SU-DHL-6 (cell line): ENCODE measurements at regions not wholly inside any gene's neighbourhood (a gene's known extent, or its start where the extent isn't known, plus 50 kb on each side); places are given as distances from the start of the nearest gene placed in this dataset.

Experiments used
- H2AFZ ChIP-seq: fragments of 200-600 bp; sonication (generic); 2 replicates; pipeline ENCODE4 v1.6.1; 2014; ENCODE audit warnings: low read depth, mild to moderate bottlenecking, moderate library complexity, mixed read lengths, antibody characterized with exemption, low read length; ENCODE audit not compliant: severe bottlenecking
- H3F3A ChIP-seq: fragments of 200-600 bp; shearing (Covaris generic); 2 replicates; pipeline ENCODE4 v1.6.0; 2016; ENCODE audit warnings: antibody characterized with exemption, mild to moderate bottlenecking; ENCODE audit not compliant: insufficient read depth
- H3K27ac ChIP-seq: fragments of 200-600 bp; sonication (generic); 2 replicates; pipeline ENCODE4 v1.5.1; 2016; ENCODE audit warnings: low read depth, mild to moderate bottlenecking, low read length, moderate library complexity, mixed read lengths
- H3K27me3 ChIP-seq: fragments of 200-600 bp; sonication (generic), shearing (Covaris generic); 2 replicates; pipeline ENCODE4 v1.6.0; 2014; ENCODE audit warnings: mild to moderate bottlenecking, low read length
- H3K36me3 ChIP-seq: fragments of 200-600 bp; sonication (generic); 2 replicates; pipeline ENCODE4 v1.6.1; 2014; ENCODE audit warnings: mild to moderate bottlenecking, low read length, mixed read lengths
- H3K4me2 ChIP-seq: fragments of 300-600, 200-600 bp; shearing (Covaris generic), sonication (generic); 2 replicates; pipeline ENCODE4 v1.6.0; 2014; ENCODE audit warnings: low read length, low read depth, mild to moderate bottlenecking; ENCODE audit not compliant: poor library complexity, severe bottlenecking
- H3K4me3 ChIP-seq: fragments of 200-600 bp; sonication (generic); 2 replicates; pipeline ENCODE4 v1.5.1; 2014; ENCODE audit warnings: antibody characterized with exemption, low read length, mild to moderate bottlenecking, mixed read lengths; ENCODE audit not compliant: insufficient read depth, poor library complexity, severe bottlenecking
- H3K79me2 ChIP-seq: fragments of 200-600 bp; sonication (generic); 2 replicates; pipeline ENCODE4 v1.6.1; 2014; ENCODE audit warnings: mild to moderate bottlenecking, low read length, moderate library complexity; ENCODE audit not compliant: insufficient read depth
- H3K9ac ChIP-seq: fragments of 200-600 bp; sonication (generic); 2 replicates; pipeline ENCODE4 v1.7.0; 2014; ENCODE audit warnings: mild to moderate bottlenecking, low read length
- H3K9me2 ChIP-seq: fragments of 200-600 bp; sonication (generic); replicated peaks from 2 replicates; pipeline ENCODE4 v1.6.1; 2014; ENCODE audit warnings: low read length; ENCODE audit not compliant: insufficient read depth
- H3K9me3 ChIP-seq: fragments of 200-600 bp; sonication (generic); 2 replicates; pipeline ENCODE4 v1.6.1; 2014; ENCODE audit warnings: low read length, mixed read lengths; ENCODE audit not compliant: insufficient read depth
- H4K20me1 ChIP-seq: fragments of 200-600 bp; sonication (generic); 2 replicates; pipeline ENCODE4 v1.6.1; 2014; ENCODE audit warnings: low read depth, mild to moderate bottlenecking, antibody characterized with exemption, low read length, moderate library complexity, mixed read lengths
- EZH2phosphoT487 ChIP-seq: fragments of 200-600 bp; sonication (generic), shearing (Covaris generic); conservative IDR thresholded peaks from 2 replicates; pipeline ENCODE4 v1.6.1; 2018; ENCODE audit warnings: mild to moderate bottlenecking, antibody characterized with exemption, low read length, moderate library complexity, mixed read lengths
- TF ChIP-seq, protein P1 (sequence below): fragments of 200-600 bp; sonication (generic); IDR thresholded peaks from one replicate; pipeline ENCODE4 v1.5.1; 2017; ENCODE audit warnings: antibody characterized with exemption, mild to moderate bottlenecking, low read length, moderate library complexity; ENCODE audit not compliant: insufficient read depth, poor library complexity, severe bottlenecking

DNA sequence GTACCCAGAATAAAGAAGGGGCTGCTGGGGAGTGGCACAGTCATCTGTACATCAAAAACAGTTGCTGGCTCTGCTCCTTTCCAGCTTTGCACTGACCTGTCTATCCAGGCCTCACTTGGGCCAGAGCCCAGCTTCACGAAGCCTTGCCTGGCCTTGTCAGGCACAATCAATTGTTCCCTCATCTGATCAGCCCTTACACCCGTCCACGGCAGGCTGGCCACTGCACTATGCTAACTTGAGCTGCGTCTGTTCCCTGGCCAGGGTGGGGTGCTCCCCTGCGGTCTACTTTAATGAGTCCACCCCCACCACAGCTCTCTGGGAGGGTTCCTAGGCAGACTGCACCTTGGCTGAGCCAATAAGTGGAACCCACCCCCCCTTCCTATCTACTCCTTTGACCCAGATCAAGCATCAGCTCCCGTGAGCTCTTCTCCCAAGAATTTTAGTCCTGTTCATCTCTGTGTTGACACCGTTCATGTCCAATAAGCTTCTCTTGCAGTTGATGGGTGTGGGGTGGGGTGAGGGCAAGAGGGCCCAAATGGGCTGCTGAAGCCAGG, 74.3 kb upstream of the MLN start:
- H3K4me3 ChIP-seq = no peak overlapping the region
- no peaks in the 10 kb centered on the region for H3F3A ChIP-seq
- no peak overlapping the region for H2AFZ ChIP-seq
- H3K9me2 ChIP-seq = no peaks in the 10 kb centered on the region
- H3K27me3 ChIP-seq = no peaks in the 10 kb centered on the region
- H3K9ac ChIP-seq = no peak overlapping the region
- H3K79me2 ChIP-seq = no peaks in the 10 kb centered on the region
- no peaks in the 10 kb centered on the region for H3K36me3 ChIP-seq
- H3K4me2 ChIP-seq = no peak overlapping the region
- H3K9me3 ChIP-seq = no peaks in the 10 kb centered on the region
- no peak overlapping the region for H3K27ac ChIP-seq
- no peaks in the 10 kb centered on the region for H4K20me1 ChIP-seq
- no peak for TF ChIP-seq EZH2phosphoT487
- TF ChIP-seq, protein P1, sequence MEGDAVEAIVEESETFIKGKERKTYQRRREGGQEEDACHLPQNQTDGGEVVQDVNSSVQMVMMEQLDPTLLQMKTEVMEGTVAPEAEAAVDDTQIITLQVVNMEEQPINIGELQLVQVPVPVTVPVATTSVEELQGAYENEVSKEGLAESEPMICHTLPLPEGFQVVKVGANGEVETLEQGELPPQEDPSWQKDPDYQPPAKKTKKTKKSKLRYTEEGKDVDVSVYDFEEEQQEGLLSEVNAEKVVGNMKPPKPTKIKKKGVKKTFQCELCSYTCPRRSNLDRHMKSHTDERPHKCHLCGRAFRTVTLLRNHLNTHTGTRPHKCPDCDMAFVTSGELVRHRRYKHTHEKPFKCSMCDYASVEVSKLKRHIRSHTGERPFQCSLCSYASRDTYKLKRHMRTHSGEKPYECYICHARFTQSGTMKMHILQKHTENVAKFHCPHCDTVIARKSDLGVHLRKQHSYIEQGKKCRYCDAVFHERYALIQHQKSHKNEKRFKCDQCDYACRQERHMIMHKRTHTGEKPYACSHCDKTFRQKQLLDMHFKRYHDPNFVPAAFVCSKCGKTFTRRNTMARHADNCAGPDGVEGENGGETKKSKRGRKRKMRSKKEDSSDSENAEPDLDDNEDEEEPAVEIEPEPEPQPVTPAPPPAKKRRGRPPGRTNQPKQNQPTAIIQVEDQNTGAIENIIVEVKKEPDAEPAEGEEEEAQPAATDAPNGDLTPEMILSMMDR = no peak

DNA sequence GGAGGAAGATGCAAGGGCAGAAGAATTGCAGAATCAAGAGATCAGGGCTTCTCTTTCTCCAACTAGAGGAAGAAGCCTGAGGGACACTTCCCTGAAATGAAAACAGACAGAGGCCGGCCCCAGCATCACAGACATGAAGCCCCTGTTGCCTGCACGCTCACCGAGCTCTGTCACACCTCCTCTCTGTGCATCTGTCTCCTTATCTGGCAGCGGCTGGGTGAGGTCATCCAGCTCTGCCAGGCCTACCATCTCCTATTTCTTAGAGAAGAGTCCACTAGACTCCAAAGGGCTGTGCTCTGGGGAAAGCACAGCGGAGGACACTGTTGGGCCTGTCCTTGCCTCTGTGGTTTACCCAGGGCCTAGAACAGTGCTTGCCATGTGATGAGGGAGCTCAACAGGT, 71.9 kb upstream of the MLN start:
- no peaks in the 10 kb centered on the region for H3K79me2 ChIP-seq
- H3K4me3 ChIP-seq = no peak overlapping the region
- H2AFZ ChIP-seq = no peak overlapping the region
- H3K9me2 ChIP-seq = no peaks in the 10 kb centered on the region
- no peaks in the 10 kb centered on the region for H3K27me3 ChIP-seq
- H3K36me3 ChIP-seq = no peaks in the 10 kb centered on the region
- no peaks in the 10 kb centered on the region for H4K20me1 ChIP-seq
- H3K9ac ChIP-seq = no peak overlapping the region
- no peak overlapping the region for H3K4me2 ChIP-seq
- TF ChIP-seq EZH2phosphoT487 = no peak
- TF ChIP-seq, protein P1 = no peak
- no peaks in the 10 kb centered on the region for H3K9me3 ChIP-seq
- no peaks in the 10 kb centered on the region for H3F3A ChIP-seq
- no peak overlapping the region for H3K27ac ChIP-seq

DNA sequence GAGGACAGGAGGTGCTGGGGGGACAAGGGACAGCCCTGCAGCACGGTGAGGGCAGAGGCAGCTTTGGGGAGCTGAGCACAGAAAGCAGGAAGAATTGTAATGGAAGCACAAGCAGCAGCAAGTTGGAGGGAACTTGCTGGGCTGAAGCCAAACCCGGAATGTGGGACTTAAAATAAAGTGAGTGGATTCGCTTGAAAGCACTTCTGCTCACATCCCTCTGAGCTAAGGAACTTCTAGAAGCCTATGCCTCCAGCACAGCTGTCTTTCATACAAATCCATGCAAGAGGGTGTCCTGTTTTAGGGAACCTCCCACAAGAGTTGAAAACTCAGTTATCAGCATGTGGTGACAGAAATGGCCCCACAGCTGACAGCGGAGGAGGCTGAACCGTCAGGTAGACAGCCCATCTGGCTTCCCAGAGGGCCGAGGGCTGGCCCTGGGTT, 71.4 kb upstream of the MLN start:
- Histone ChIP-seq H3F3A (no peaks in the 10 kb centered on the region), H4K20me1 (no peaks in the 10 kb centered on the region), H2AFZ (no peak overlapping the region), H3K4me3 (no peak overlapping the region), H3K27ac (no peak overlapping the region), H3K9me3 (no peaks in the 10 kb centered on the region), H3K79me2 (no peaks in the 10 kb centered on the region), H3K9ac (no peak overlapping the region), H3K27me3 (no peaks in the 10 kb centered on the region), H3K36me3 (no peaks in the 10 kb centered on the region), H3K9me2 (no peaks in the 10 kb centered on the region), H3K4me2 (no peak overlapping the region)
- TF ChIP-seq, protein P1 = no peak
- TF ChIP-seq EZH2phosphoT487 = no peak
